ENCODE measurements at regions not wholly inside any gene's neighbourhood (a gene's known extent, or its start where the extent isn't known, plus 50 kb on each side); places are given as distances from the start of the nearest gene placed in this dataset.

DNA sequence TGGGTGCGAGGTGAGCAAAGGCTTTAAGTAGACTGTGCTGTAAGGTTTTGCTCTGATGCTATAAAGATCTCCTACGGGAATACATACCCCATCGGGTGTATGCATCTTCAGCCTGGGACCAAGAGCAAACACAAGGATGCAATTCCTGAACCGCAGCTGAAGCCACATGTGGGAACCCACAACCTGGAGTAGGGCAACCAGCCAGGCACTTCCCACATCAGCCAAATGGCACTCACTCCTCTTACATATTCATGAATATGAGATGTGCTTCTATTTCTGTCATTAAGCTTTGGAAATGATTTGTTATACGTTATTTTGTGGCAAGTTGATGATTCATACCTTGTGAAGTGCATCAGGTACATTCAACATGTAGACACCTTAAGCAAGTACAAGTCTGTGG is 619.2 kb downstream of the C6orf118 start:
- TF ChIP-seq, protein P1, sequence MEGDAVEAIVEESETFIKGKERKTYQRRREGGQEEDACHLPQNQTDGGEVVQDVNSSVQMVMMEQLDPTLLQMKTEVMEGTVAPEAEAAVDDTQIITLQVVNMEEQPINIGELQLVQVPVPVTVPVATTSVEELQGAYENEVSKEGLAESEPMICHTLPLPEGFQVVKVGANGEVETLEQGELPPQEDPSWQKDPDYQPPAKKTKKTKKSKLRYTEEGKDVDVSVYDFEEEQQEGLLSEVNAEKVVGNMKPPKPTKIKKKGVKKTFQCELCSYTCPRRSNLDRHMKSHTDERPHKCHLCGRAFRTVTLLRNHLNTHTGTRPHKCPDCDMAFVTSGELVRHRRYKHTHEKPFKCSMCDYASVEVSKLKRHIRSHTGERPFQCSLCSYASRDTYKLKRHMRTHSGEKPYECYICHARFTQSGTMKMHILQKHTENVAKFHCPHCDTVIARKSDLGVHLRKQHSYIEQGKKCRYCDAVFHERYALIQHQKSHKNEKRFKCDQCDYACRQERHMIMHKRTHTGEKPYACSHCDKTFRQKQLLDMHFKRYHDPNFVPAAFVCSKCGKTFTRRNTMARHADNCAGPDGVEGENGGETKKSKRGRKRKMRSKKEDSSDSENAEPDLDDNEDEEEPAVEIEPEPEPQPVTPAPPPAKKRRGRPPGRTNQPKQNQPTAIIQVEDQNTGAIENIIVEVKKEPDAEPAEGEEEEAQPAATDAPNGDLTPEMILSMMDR (IDR thresholded peaks at IDR 0.05): no peak

DNA sequence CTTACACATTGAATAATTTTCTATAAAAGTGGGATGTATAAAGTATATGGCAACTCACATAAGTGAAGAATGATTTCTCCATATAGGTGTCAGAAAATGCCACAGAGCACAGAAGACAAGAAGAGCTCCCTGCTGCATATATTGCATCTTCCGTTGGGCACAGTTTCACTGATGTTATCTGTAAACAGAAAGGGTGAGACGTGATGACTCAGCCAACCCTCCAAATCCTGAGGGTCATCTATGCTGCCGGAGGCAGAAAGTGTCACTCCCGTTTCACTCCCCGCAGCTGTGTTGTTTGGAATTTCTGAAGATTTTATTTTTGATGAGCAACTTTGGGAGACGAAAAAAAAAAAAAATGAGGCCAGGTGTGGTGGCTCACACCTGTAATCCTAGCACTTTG is 644.1 kb downstream of the C6orf118 start:
- TF ChIP-seq, protein P1 (IDR thresholded peaks at IDR 0.05): no peak

DNA sequence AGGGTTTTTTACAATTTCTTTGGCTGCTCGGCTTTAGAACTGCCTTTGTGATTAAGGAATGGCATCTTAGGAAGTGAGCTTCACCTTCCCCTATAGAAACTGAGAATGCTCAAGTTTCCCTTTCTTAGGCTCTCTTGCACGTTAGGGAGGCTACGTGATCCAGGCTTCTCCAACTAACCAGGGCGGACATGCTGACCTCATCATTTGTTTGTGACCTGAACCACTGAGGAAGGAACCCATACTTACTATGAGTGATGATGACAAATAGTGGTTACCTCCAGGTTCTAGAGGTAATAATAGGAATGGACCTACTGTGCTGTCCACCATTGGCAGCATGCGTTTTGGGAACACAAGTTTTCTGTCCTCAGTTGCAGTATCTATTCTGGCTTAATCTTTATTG is 645.8 kb downstream of the C6orf118 start:
- TF ChIP-seq, protein P1 (IDR thresholded peaks at IDR 0.05): no peak

DNA sequence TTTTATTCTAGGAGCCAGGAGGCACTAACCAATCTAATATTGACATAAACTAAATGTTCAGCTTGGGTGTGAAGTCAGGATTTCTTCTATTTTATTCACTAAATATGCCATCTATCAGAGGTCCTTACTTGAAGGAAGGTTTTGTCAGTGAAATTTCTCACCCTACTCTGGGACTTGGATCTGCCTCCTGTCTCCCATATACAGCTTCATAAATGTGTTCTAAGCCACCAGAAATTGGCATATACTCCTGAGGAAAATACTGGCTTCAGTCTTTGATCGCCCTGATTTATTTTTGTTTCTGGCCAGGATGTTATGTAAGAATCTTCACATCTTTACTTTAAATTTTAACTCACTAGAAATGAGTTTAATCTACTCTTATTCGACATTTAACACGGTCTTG is 647.7 kb downstream of the C6orf118 start:
- TF ChIP-seq, protein P1 (IDR thresholded peaks at IDR 0.05): no peak

DNA sequence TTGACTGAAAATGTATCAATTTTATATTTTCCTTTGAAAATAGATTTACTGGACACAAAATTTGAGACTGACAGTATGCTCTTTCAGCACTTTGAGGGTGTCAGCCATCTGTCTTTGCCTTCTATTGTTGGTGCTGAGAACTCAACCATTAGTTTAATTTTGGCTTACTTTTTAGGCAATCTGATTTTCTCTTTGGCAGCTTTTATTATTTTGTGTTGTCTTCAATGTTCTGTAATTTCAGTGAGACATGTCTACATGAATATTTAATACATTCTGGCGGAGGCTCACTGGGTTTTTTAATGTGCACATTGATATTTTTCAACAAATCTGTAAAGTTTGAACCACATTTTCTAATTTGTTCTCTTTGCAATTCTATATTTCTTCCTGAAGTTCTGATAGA is 648.6 kb downstream of the C6orf118 start:
- TF ChIP-seq, protein P1 (IDR thresholded peaks at IDR 0.05): no peak

DNA sequence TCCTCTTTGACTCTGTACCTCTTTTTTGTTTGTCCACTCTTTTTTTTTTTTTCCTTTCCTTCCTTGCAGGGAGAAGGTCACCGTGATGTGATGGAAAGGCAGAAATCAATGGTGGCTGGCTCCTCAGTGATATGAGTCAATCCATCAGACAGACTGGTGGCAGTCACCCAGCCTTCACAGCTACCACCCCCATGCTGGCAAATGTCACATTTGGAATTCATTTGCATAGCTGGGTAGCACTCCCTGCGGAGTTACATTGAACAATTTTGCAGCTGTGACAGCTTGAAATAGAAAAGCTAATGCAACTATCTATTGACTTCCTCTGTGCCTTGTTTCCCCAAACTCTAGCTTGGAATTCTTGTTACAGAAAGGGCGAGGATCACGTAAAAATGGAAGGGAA is 668.4 kb downstream of the C6orf118 start:
- TF ChIP-seq, protein P1 (IDR thresholded peaks at IDR 0.05): no peak

DNA sequence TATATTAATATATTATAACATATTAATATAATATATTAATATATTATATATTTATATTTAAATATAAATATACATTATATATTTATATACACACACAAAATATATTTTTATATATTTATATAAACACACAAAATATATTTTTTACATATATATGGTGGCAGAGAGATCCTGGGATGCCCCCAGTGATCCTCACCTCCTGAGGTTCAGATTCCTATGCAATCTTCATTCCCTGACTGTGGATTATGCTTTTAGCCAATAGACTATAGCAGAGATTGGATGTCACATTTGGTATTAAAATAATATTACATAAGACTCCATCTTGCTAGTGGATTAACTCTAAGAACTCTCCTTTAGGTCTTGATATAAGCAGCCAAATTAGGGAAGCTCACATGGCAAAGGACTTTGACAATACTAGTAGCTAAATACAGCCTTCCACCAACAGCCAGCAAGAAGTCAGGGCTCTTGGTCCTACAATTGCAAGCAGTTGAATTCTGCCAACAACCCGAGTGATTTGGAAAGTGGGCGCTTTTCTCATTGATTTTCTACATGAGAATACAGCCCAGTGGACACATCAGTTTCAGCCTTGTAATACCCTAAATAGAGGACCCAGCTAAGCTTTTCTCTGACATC is 681.0 kb downstream of the C6orf118 start:
- TF ChIP-seq, protein P1 (IDR thresholded peaks at IDR 0.05): no peak
